Bronchial epithelial cell (primary cell): ENCODE measurements at regions not wholly inside any gene's neighbourhood (a gene's known extent, or its start where the extent isn't known, plus 50 kb on each side); places are given as distances from the start of the nearest gene placed in this dataset.

Experiments used
- DNase-seq: peaks from one replicate; pipeline ENCODE4 v3.0.0-alpha.2; 2010; ENCODE audit warnings: low read depth
- FAIRE-seq: peaks from 2 replicates; lab custom pipeline; 2011; peaks lifted over from hg19 to GRCh38; lab: Jason Lieb, UNC
- H3K27me3 ChIP-seq: 2 replicates; pipeline ENCODE4 v1.5.1; 2011; ENCODE audit warnings: low read length; ENCODE audit not compliant: control insufficient read depth, insufficient read depth
- H3K36me3 ChIP-seq: 2 replicates; pipeline ENCODE4 v1.5.1; 2011; ENCODE audit warnings: low read length; ENCODE audit not compliant: control insufficient read depth, insufficient read depth
- H3K4me3 ChIP-seq: 2 replicates; pipeline ENCODE4 v1.5.1; 2011; ENCODE audit warnings: mild to moderate bottlenecking, low read depth, low read length, control low read depth
- TF ChIP-seq, protein P1 (sequence below): IDR thresholded peaks from 2 replicates; pipeline ENCODE4 v1.5.1; 2011; ENCODE audit warnings: mild to moderate bottlenecking, moderate library complexity, low read length, control low read depth, inconsistent platforms; ENCODE audit not compliant: insufficient read depth, severe bottlenecking

DNA sequence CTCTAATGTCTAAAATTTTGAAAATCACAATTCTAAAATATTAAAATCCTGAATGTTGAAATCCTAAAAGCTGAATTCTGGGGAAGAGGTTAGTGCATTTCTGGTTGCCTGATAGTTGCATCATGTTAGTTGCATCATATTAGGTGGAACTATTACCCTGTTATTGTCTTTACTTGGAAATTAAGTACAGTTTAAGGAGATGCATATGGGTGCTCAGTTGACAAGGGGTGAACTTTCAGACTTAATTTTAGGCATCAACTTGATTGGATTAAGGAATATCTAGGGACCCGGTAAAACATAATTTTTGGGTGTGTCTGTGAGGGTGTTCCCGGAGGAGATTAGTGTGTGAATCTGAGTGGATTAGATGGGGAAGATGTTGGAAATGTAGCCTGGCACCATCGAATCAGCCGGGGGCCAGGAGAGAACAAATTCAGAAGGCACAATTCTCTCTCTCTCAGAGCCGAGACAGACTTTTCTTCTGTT, 409.8 kb downstream of the PLCL1 start:
- Histone ChIP-seq H3K27me3 (no peaks in the 10 kb centered on the region), H3K4me3 (no peak overlapping the region), H3K36me3 (no peaks in the 10 kb centered on the region)
- TF ChIP-seq, protein P1, sequence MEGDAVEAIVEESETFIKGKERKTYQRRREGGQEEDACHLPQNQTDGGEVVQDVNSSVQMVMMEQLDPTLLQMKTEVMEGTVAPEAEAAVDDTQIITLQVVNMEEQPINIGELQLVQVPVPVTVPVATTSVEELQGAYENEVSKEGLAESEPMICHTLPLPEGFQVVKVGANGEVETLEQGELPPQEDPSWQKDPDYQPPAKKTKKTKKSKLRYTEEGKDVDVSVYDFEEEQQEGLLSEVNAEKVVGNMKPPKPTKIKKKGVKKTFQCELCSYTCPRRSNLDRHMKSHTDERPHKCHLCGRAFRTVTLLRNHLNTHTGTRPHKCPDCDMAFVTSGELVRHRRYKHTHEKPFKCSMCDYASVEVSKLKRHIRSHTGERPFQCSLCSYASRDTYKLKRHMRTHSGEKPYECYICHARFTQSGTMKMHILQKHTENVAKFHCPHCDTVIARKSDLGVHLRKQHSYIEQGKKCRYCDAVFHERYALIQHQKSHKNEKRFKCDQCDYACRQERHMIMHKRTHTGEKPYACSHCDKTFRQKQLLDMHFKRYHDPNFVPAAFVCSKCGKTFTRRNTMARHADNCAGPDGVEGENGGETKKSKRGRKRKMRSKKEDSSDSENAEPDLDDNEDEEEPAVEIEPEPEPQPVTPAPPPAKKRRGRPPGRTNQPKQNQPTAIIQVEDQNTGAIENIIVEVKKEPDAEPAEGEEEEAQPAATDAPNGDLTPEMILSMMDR, result no peak
- DNase-seq (no peak), FAIRE-seq (no peak)

DNA sequence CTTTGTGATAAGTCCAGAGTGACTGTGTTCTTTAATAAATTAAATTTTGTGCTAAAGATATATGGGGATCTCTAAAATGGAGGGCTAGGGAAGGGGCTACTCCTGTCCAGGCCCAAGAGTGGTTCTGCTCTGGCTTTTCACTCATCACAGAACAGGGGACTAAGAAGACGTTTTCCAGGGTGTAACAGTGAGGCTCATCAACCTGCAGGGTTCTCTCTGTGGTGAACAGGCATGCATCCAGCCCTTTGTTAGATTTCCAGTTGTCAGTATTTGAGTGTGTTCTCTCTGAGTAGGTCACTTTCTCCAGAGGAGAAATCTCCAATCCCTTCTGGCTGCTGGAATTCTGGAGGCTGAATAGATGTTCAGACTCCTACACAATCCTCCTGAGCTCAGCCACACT, 408.9 kb downstream of the PLCL1 start:
- TF ChIP-seq, protein P1, result no peak
- H3K4me3 ChIP-seq, result no peak overlapping the region
- no peak for DNase-seq
- no peak for FAIRE-seq
- H3K36me3 ChIP-seq, result no peaks in the 10 kb centered on the region
- no peaks in the 10 kb centered on the region for H3K27me3 ChIP-seq

DNA sequence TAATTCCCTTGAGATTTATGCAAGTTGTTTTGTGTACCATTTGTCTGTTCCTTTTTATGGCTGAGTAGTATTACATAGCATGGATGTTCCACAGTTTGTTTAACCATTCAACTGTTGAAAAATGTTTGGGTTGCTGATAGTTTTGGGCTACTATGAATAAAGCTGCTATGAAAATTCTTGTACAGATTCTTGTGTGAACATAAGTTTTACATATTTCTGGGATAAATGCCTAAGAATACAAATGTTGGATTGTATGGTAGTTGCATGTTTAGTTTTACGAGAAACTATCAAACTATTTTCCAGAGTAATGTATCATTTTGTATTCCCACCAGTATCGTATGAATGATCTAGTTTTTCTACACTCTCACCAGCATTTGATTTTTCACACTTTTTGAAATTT, 407.3 kb downstream of the PLCL1 start:
- no peak overlapping the region for H3K4me3 ChIP-seq
- no peak for FAIRE-seq
- no peaks in the 10 kb centered on the region for H3K27me3 ChIP-seq
- TF ChIP-seq, protein P1, result no peak
- no peak for DNase-seq
- no peaks in the 10 kb centered on the region for H3K36me3 ChIP-seq

DNA sequence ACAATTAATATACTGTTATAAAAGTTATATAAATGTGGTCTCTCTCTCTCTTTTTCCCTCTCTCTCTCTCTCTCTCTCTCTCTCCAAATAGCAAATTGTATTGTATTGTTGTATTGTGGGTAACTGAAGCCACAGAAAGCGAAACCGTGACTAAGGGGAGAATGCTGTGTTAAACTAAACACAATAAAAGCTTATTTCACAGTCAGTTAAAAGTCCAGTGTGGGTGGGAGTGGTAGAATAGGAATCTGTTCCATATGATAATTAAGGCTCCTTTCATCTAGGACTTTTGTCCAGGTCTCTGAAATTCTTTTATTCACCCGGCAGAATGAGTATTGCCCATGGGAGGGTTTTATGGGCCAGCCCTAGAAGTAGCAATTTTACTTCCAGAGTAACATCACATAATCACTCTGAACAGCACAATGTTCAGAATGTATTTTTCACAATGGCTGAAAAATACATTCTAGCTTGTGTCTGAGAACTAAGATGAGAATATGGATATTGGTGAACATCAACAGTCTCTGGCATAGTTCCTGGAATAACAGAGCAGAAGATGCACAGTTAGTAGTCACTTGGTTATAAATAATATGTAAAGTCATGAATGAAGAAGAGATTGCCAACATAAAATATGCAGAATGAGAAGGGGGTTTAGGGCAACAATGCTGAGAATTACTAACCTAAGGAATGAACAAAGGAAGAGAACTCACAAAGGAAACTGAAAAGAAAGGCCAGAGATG, 399.1 kb downstream of the PLCL1 start:
- Histone ChIP-seq H3K4me3 (no peak overlapping the region), H3K27me3 (no peaks in the 10 kb centered on the region), H3K36me3 (no peaks in the 10 kb centered on the region)
- DNase-seq (no peak), FAIRE-seq (no peak)
- TF ChIP-seq, protein P1, result no peak
